Keratinocyte (primary cell): ENCODE measurements at regions not wholly inside any gene's neighbourhood (a gene's known extent, or its start where the extent isn't known, plus 50 kb on each side); places are given as distances from the start of the nearest gene placed in this dataset.

ENCODE experiments used
- CTCF ChIP-seq, 3 experiments: IDR thresholded peaks in 1 of 3; conservative IDR thresholded peaks in 1 of 3; optimal IDR thresholded peaks in 1 of 3; 2 replicates in 2 of 3; 3 replicates in 1 of 3; pipeline versions ENCODE3 to v1.5.1; 2011; ENCODE audit warnings: low read length in 3 of 3, mild to moderate bottlenecking in 3 of 3, moderate library complexity in 2 of 3, control low read depth in 1 of 3, inconsistent platforms in 1 of 3; ENCODE audit not compliant: insufficient read depth in 2 of 3; ENCODE audit errors: extremely low read depth in 1 of 3
- EZH2 ChIP-seq: IDR thresholded peaks from one replicate; pipeline ENCODE4 v1.6.1; 2012; ENCODE audit warnings: inconsistent platforms, mild to moderate bottlenecking, low read length, moderate library complexity

- TF ChIP-seq CTCF (optimal IDR thresholded peaks at IDR 0.05 in 1 of 3, IDR thresholded peaks at IDR 0.05 in 1 of 3, conservative IDR thresholded peaks at IDR 0.05 in 1 of 3; ENCODE audit: extremely low read depth in 1 of 3, insufficient read depth in 2 of 3, low read length in 3 of 3) (no peak), EZH2 (no peak)
Observed at GRCh38 chr7:21141476-21141875, 286.4 kb upstream of the SP4 start.
